Erythroblast (primary cell): ENCODE measurements at regions not wholly inside any gene's neighbourhood (a gene's known extent, or its start where the extent isn't known, plus 50 kb on each side); places are given as distances from the start of the nearest gene placed in this dataset.

Source experiments
- GATA1 ChIP-seq: IDR thresholded peaks from 2 replicates; pipeline ENCODE4 v1.6.1; 2011; ENCODE audit warnings: low read depth, mild to moderate bottlenecking, control low read depth, low read length, moderate library complexity
- POLR2A ChIP-seq: IDR thresholded peaks from 2 replicates; pipeline ENCODE4 v1.6.1; 2011; ENCODE audit warnings: mild to moderate bottlenecking, low read length

DNA sequence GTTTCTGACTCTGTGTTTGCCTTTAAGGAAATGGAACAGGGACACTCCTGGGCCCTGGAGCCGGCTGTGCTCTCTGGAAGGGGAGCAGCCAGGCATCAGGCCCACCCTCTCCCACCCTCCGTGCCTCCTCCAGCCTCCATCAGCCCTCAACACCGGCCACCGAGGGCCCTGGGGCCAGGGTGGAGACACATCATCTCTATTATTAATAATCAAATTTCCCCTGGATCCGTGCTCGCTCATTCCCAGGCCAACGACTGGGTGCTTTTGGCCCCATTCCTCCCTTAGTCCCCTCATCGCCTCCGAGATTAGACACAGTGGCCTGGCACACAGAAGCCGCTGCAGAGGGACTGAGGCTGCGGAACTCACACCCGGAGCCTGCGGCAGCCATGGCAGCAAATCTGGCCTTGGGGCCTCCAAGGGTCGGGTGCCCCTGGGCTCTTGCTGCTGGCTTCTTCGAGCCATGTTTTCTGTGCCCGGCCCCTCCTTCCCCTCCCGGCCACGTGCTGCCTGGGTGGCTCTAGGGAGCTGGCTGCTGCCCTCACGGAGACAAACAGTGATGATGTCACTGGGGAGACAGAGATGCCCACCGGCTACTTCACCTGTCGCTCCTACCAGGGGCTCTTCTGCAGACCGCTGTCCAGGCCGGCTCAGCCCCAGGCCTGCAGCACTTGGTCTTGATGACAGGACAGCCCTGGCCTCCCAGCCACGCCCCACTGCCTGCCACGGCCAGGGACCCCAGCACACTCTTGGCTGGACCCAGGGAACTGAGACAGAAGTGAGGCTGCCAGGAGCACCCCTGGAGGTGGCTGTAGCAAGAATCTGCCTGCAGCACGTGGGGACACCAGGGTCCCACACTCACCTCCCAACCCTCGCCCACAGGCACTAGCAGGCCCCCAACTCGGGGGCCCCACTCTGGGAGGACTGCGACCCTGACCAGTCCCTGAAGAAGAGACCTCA is 76.6 kb upstream of the PPP1R26 start:
- no peak for TF ChIP-seq POLR2A
- no peak for TF ChIP-seq GATA1
